ENCODE measurements at regions not wholly inside any gene's neighbourhood (a gene's known extent, or its start where the extent isn't known, plus 50 kb on each side); places are given as distances from the start of the nearest gene placed in this dataset.

GRCh38 chr11:26109658-26110368, 222.1 kb upstream of the ANO3 start:
- intact Hi-C loops (cut with DNase I): no loop called here
- no peak for DNase-seq (ENCODE audit: low spot score)

GRCh38 chr11:26112264-26112663, 219.7 kb upstream of the ANO3 start:
- intact Hi-C loops (cut with DNase I): no loop called here
- no peak for DNase-seq (ENCODE audit: low spot score)

GRCh38 chr11:26121466-26121865, 210.5 kb upstream of the ANO3 start:
- intact Hi-C loops (cut with DNase I): no loop called here
- DNase-seq (ENCODE audit: low spot score): no peak

- intact Hi-C loops (cut with DNase I): no loop called here
- DNase-seq (ENCODE audit: low spot score): no peak
Measured at GRCh38 chr11:26126741-26127140, 205.2 kb upstream of the ANO3 start.

GRCh38 chr11:26127336-26127735, 204.6 kb upstream of the ANO3 start:
- DNase-seq (ENCODE audit: low spot score): no peak
- intact Hi-C loops (cut with DNase I): no loop called here

DNA sequence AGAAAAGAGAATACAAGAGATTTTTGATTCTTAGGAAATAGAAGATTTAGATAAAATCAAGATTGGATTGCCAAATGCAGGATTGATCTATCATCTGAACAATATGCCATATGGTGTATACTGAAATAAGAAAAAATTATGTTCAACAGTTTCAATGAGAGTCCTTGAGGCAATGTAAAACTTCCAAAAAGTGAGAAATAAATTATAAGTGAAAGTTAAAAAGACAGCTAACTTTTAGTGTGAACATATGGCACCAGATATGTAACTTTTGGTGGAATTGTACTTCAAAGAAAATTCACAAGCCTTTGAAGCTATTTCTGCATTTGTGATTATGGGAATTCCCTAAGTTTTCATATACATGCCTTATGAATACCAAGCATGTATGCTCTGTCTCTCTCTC, 200.5 kb upstream of the ANO3 start:
- intact Hi-C loops (cut with DNase I): no loop called here

DNA sequence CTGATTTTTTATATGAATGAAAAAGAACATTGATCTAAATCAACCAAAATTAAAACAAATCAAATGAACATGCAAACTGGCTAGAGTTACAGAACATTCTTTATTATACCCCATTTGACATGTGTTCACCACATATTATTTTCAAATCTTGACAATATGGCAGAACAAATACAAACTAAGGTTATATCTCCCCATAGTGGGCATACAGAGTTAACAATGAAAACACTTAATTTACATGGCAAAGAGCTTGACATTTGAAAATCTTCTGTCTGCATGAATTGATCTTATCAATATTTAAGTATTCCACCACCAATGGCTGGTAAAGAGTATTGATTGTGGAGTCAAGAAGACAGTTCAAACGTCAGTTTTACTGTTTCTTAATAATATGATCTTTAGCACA, 197.9 kb upstream of the ANO3 start:
- no peak for DNase-seq (ENCODE audit: low spot score)
- intact Hi-C loops (cut with DNase I): loop anchor here (2.0 kb wide), 1 partner anchor 151 kb away; no protein-coding TSS in a partner anchor

More for the DNA sequence above, 200.5 kb upstream of the ANO3 start:
- DNase-seq (ENCODE audit: low spot score): no peak

DNA sequence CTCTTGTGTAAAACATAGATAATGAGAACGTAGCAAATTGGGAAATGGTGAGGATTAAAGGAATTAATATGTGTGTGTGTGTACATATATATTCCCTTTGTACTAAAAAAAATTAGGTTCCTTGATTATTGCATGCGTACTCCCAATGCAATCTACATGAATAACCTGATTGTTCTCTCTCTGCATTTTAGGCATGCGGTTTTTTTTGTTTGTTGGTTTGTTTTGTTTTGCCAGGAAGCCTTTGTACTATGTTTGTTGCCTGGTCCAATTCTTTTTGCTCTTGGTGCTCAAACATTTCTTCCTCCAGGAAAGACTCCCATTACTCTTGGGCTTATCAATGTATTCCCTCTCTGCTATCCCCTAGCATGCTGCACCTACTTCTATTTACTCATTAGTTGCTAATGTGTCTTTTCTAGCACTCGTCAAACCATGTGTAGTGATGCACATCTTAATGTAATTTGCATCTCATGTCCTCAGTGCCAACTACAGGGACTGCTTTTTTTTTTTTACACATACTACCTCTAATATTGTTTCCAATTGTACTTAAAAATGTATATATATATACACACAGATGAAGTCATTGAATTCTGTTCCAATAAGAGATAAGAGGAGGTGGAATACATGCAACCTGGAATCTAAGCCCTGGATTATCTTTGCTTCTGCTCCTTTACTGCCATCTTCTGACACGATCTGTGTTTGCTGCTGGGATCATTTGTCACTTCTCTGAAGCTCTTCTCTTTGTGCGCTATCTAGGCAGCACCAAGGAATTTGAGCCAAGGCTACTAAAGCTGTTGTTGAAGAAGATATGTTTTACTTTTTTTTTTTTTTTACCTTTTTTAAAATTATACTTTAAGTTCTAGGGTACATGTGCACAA, 197.2 kb upstream of the ANO3 start:
- intact Hi-C loops (cut with DNase I): loop anchor here (2.0 kb wide), 1 partner anchor 152 kb away; no protein-coding TSS in a partner anchor
- DNase-seq (ENCODE audit: low spot score): no peak

- no peak for DNase-seq (ENCODE audit: low spot score)
- intact Hi-C loops (cut with DNase I): no loop called here
Measured at GRCh38 chr11:26137651-26138050, 194.3 kb upstream of the ANO3 start.

DNA sequence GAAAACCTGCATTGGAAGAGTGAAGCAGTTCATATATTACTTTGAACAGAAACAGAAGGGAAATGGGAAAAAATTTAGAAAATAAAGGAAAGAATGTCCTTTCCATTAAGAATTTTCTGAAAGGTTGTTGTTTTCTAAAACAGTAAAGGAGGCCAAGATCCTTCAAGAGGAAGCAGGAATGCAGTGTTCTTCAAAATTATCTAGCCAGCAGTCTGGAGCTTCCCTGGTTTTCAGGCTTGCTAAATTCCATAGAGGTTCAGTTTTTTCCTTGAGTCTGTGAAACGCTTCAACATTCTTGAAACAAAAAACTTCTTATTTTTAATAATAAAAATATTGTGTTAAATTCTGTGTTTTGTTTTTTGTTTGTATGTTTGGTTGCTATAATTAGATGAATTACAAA, 189.0 kb upstream of the ANO3 start:
- no peak for DNase-seq (ENCODE audit: low spot score)
- intact Hi-C loops (cut with DNase I): no loop called here

DNA sequence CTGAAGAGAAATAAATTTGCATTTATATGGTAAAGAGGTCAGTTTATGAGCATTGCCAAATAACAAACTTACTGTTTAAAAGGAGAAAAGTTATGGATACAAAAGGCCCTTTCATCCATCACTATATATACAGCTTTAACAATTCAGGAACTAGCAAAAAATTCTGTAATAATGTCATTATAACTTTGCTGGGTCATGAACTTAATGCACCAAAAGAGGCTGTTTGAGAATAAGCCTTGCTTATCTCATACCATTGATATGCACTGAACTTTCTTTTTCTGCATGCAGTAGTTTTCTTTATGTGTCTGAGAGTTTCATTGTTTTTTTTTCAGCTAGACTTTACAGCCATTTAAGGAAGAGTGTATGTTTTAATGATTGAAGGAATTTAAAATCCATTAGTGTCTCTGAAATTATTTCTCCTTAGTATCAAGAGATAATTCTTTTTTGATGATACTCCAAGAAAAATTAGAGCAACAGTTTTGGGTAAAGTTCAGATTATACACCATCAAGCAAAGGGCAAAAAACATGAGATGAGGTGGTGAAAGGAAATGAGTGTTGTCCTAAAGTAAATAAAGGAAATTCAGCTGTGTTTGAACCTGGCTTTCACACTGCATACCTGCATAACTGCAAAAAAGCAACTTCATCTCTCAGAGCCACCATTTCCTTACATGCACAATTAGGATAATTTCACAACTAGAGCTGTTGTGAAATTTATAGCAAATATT, 188.2 kb upstream of the ANO3 start:
- DNase-seq (ENCODE audit: low spot score): no peak

DNA sequence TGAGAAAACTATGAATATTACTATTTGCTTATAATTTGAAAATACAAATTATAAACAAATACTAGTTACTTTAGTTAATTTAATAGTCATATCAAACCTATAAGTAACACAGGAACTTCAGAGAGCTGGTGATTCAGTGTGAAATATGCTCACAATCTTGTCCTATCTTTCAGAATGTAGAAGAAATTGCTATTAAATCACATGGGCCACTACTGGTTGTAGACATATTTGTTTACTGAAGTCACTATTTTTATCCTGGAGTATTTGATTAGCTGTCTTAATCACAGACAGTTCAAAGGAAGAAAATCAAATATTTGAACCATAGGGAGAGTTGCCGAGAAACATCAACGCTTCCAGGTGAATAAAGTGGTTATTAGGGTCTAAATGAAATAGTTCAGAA, 187.6 kb upstream of the ANO3 start:
- no peak for DNase-seq (ENCODE audit: low spot score)
- intact Hi-C loops (cut with DNase I): no loop called here

More for the DNA sequence above, 188.2 kb upstream of the ANO3 start:
- intact Hi-C loops (cut with DNase I): no loop called here

DNA sequence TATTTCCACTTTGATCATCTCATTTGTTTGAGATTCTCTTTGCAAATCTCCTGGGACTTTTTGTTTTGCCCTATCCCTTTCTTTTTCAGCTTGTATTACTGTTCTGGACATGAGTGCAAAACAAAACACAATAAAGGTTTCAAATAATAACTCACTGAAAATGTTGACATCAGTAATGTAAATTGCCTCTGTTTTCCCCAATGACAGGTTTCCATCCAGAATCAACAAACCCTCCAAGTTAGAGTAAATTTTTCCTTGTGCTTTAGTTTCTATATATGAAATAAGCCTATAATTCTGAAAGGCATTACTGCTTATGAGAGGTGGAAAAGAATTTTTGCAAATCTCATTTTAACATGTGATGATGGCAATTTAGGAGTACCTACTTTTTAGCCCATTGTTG, 187.0 kb upstream of the ANO3 start:
- intact Hi-C loops (cut with DNase I): no loop called here

DNA sequence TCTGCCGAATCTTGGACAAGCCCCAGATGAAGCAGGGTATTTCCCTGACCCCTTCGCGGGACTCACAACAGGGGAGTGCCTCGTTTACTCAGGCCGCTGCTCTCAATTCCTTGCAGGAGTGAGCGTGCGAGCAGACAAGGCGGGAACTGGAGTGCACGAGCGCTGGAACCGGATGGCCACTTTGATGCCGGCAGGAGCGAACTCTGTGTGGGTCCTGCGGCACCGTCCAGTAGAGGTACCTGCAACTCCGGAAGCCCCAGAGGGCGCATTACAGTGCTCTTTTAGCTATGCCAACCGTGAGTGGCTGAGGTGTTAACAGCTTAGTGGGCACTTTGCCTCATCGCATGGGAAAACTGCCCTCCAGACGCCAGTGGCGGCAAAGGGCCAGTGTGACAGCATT, 182.3 kb upstream of the ANO3 start:
- DNase-seq (ENCODE audit: low spot score): peak; percentile 58
- intact Hi-C loops (cut with DNase I): no loop called here

More for the DNA sequence above, 187.0 kb upstream of the ANO3 start:
- DNase-seq (ENCODE audit: low spot score): no peak

DNA sequence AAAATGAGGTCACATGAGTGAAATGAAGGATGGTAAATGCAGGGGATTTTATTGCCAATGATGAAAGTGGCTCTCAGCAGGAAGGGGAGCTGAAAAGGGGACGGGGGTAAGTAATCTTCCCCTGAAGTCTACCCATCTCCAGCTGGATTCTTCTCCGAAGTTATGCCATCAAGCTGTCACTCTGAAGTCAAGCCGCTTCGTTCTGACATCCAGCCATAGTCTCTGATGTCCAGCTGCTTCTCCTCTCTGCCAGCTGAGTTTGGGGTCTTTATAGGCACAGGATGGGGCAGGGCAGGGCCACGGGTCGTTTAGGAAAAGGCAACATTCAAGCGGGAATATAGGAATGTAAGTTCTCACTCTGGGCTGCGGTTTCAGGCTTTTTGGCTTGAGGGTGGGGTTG, 181.9 kb upstream of the ANO3 start:
- intact Hi-C loops (cut with DNase I): no loop called here
- no peak for DNase-seq (ENCODE audit: low spot score)

DNA sequence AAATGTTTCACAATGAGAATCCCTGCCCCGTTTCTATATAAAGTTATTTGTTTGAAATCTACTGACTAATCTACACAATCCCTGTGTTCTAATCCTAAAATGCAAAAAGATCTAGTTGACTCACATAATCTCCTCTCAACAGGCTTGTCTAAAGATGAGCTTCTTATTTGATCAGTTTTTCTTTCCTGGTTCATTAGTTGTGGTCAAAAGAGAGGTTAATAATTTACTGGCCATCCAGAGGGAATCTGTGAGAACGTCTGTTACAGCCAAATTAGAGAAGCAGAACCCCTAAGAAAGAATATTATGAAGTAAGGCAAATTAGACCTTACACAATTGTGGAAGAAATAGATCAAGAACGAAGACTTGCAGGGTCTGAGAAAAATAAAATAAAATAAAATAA, 173.7 kb upstream of the ANO3 start:
- intact Hi-C loops (cut with DNase I): no loop called here

GRCh38 chr11:26162291-26162690, 169.6 kb upstream of the ANO3 start:
- no peak for DNase-seq (ENCODE audit: low spot score)
- intact Hi-C loops (cut with DNase I): no loop called here

More for the DNA sequence above, 173.7 kb upstream of the ANO3 start:
- DNase-seq (ENCODE audit: low spot score): no peak

GRCh38 chr11:26186389-26186788, 145.5 kb upstream of the ANO3 start:
- intact Hi-C loops (cut with DNase I): no loop called here
- DNase-seq (ENCODE audit: low spot score): no peak

- DNase-seq (ENCODE audit: low spot score): no peak
- intact Hi-C loops (cut with DNase I): no loop called here
Measured at GRCh38 chr11:26187639-26188038, 144.3 kb upstream of the ANO3 start.

GRCh38 chr11:26188554-26188953, 143.4 kb upstream of the ANO3 start:
- intact Hi-C loops (cut with DNase I): no loop called here
- no peak for DNase-seq (ENCODE audit: low spot score)

Data from cardiac septum (tissue), 1 donor.